GM18870 (cell line): ENCODE measurements at regions not wholly inside any gene's neighbourhood (a gene's known extent, or its start where the extent isn't known, plus 50 kb on each side); places are given as distances from the start of the nearest gene placed in this dataset.

Experiments used
- ATAC-seq: cut with Tn5 transposase; IDR thresholded peaks from one replicate; pipeline ENCODE4 v1.9.1; 2021; ENCODE audit warnings: moderate library complexity; ENCODE audit not compliant: unreplicated experiment

- no peak for ATAC-seq
Measured at GRCh38 chr13:85742355-85742754, 56.9 kb downstream of the SLITRK6 start.

GRCh38 chr13:85741017-85741416, 58.2 kb downstream of the SLITRK6 start:
- no peak for ATAC-seq

- ATAC-seq = no peak
Measured at GRCh38 chr13:85738696-85739320, 60.4 kb downstream of the SLITRK6 start.

GRCh38 chr13:85737952-85738351, 61.3 kb downstream of the SLITRK6 start:
- ATAC-seq = no peak

- ATAC-seq = no peak
Measured at GRCh38 chr13:85729296-85729695, 69.9 kb downstream of the SLITRK6 start.

GRCh38 chr13:85728811-85729210, 70.4 kb downstream of the SLITRK6 start:
- no peak for ATAC-seq

- ATAC-seq = no peak
Measured at GRCh38 chr13:85725433-85725832, 73.8 kb downstream of the SLITRK6 start.

- ATAC-seq = no peak
Measured at GRCh38 chr13:85724546-85725432, 74.4 kb downstream of the SLITRK6 start.

GRCh38 chr13:85719749-85720148, 79.5 kb downstream of the SLITRK6 start:
- no peak for ATAC-seq

- ATAC-seq = no peak
Measured at GRCh38 chr13:85717921-85718320, 81.3 kb downstream of the SLITRK6 start.

- ATAC-seq = no peak
Measured at GRCh38 chr13:85710545-85710944, 88.7 kb downstream of the SLITRK6 start.

GRCh38 chr13:85709721-85710120, 89.5 kb downstream of the SLITRK6 start:
- no peak for ATAC-seq

- ATAC-seq = no peak
Measured at GRCh38 chr13:85709072-85709471, 90.1 kb downstream of the SLITRK6 start.

- ATAC-seq = no peak
Measured at GRCh38 chr13:85700906-85701305, 98.3 kb downstream of the SLITRK6 start.

GRCh38 chr13:85698256-85698655, 101.0 kb downstream of the SLITRK6 start:
- ATAC-seq = no peak

GRCh38 chr13:85694992-85695391, 104.2 kb downstream of the SLITRK6 start:
- no peak for ATAC-seq

- no peak for ATAC-seq
Measured at GRCh38 chr13:85693889-85694511, 105.2 kb downstream of the SLITRK6 start.

- no peak for ATAC-seq
Measured at GRCh38 chr13:85690368-85690767, 108.9 kb downstream of the SLITRK6 start.

- no peak for ATAC-seq
Measured at GRCh38 chr13:85685436-85685835, 113.8 kb downstream of the SLITRK6 start.

GRCh38 chr13:85675151-85675907, 123.9 kb downstream of the SLITRK6 start:
- ATAC-seq = no peak

GRCh38 chr13:85671336-85671735, 127.9 kb downstream of the SLITRK6 start:
- no peak for ATAC-seq
